ENCODE measurements at regions not wholly inside any gene's neighbourhood (a gene's known extent, or its start where the extent isn't known, plus 50 kb on each side); places are given as distances from the start of the nearest gene placed in this dataset.
"Not testable (repeated sequence)": the region's sequence is repeated elsewhere in the genome, so short reads cannot be mapped to it uniquely, and the experiment has no call there.

DNA sequence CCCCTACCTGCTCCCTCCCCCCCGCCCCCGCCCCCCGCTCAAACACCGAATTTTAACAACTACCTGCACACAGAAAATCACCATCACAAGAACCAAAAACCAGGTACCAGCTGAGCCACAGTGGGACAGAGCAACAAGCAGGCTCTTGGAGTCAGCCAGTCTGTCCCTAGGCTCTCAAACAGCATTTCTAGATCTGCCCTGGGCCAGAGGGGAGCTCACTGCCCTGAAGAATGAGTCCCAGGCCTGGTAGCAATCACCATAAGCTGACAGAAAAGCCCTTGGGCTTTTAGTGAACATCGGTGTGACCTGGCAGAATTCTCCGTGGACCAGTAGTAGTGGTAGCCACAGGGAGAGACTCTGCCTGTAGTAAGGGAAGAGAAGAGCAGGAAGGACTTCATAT is 58.3 kb downstream of the C11orf87 start:
- no peak for DNase-seq (ENCODE audit: low read depth in 4 of 4, low spot score in 3 of 4)

GRCh38 chr11:109486129-109486528 is 64.1 kb downstream of the C11orf87 start:
- DNase-seq (ENCODE audit: low read depth in 4 of 4, low spot score in 3 of 4) = no peak

DNA sequence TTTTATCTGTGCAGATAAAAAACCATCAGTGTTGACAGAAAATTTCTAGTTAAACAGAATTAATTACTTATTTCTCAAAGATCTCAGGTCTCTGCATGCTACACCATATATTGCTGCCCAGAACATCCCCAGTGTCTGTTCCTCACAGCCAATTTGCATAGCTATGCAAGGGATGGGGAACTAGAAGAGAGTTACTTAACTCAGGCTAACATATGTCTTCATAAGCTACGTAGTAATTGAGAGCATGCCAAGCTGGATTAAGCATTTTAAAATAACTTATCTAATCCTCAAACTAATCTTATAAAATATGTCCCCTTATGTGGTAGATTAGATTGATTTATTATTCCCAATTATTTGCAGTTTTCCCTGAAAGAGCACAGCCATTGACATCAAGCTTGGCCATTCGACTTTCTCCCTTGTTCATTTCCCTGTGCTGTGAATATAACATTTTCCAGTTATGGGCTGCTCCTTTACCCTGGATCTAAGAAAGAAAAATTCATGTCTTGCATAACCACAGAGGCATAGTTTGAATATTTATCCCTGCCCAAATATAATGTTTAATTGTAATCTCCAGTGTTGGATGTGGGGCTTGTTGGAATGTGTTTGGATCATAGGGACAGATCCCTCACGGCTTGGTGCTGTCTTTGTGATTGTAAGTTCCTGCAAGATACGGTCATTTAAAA is 69.1 kb downstream of the C11orf87 start:
- DNase-seq (ENCODE audit: low read depth in 4 of 4, low spot score in 3 of 4) = no peak

DNA sequence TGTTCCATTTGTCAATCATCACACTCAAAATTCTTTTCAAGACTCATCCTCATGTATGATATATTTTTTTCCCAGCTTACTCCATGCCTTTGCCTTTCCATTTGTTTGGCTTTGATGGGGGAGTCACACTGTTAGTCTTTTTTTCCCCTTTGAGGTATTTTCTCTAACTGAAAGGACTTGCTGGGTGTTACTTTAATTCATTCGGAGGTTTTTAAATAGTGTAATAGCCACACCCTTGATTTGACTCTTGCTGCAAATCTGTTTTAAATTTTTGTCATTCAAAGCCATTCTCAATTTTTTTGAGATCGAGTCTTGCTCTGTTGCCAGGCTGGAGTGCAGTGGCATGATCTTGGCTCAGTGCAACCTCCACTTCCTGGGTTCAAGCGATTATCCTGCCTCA is 84.1 kb downstream of the C11orf87 start:
- no peak for DNase-seq (ENCODE audit: low read depth in 4 of 4, low spot score in 3 of 4)

- no peak for DNase-seq (ENCODE audit: low read depth in 4 of 4, low spot score in 3 of 4)
Measured at GRCh38 chr11:109507331-109507730, 85.3 kb downstream of the C11orf87 start.

DNA sequence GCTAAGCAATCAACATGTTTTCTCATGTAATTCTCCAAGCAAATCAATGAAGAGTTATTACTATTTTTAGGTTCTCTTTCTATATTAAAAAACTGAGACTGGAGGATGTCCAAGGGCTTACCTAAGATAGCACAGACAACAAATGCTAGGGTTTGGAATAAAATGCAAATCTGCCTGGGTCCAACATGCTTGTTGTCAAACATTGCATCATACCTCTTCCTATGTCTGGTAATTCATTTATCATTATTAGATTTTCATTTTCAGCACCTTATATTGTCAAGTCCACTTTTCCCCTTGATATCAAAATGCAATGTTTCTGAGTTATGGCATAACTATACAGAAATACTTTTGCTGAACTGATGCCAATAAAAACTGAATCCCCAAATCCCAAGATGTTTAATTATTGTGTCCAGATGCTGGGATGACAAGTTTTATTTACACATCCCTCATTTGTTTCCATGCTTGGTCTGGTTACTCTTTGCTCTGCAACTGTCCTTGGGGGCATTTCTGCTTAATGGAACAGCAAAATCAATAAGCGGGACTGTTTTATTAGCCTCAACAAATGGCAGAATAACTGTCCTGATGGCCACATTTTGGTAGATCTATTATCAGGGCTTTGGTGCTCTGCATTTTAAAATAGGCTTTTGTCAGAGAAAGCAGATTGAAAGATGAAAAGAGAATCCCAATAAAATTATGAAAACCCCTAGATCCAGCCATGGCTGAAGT is 86.0 kb downstream of the C11orf87 start:
- DNase-seq (ENCODE audit: low read depth in 4 of 4, low spot score in 3 of 4) = no peak

GRCh38 chr11:109508943-109509342 is 87.0 kb downstream of the C11orf87 start:
- DNase-seq (ENCODE audit: low read depth in 4 of 4, low spot score in 3 of 4) = no peak

- DNase-seq (ENCODE audit: low read depth in 4 of 4, low spot score in 3 of 4) = no peak
Measured at GRCh38 chr11:109510316-109510715, 88.3 kb downstream of the C11orf87 start.

DNA sequence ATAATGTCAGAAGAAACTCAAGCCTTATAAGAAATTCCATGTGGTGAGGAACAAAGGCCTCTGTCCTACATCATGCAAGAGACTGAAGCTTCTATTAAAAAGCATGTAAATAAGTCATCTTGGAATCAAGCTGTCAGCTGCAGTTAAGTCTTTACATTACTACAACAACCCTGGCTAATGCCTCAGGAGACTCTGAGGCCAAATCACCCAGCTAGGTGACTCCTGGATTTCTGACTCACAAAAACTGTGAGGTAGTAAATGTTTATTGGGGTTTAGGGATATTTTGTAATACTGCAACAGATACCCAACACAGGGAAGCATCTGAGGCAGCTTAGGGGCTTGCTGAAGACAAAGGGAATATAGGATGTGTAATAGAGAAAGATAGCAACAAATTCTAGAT is 89.6 kb downstream of the C11orf87 start:
- no peak for DNase-seq (ENCODE audit: low read depth in 4 of 4, low spot score in 3 of 4)

- no peak for DNase-seq (ENCODE audit: low read depth in 4 of 4, low spot score in 3 of 4)
Measured at GRCh38 chr11:109512249-109512648, 90.3 kb downstream of the C11orf87 start.

DNA sequence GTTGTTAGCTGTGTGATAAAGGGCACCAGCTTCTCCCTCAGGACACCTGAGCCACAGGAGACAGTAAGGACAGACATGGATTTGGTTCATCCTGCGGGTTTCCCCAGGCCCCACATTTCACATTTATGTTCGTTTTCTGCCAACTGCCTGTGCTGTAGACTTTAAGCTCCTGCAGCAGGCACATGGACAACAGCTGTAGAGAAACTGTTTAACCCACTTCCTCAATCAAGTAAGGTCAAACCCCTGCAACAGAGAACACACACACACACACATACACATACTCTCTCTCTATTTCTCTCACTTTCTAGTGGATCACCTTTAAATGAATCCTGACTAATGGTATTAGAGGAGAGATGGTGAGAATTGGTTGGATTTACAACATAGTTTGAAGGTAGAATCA is 90.7 kb downstream of the C11orf87 start:
- DNase-seq (ENCODE audit: low read depth in 4 of 4, low spot score in 3 of 4) = no peak

DNA sequence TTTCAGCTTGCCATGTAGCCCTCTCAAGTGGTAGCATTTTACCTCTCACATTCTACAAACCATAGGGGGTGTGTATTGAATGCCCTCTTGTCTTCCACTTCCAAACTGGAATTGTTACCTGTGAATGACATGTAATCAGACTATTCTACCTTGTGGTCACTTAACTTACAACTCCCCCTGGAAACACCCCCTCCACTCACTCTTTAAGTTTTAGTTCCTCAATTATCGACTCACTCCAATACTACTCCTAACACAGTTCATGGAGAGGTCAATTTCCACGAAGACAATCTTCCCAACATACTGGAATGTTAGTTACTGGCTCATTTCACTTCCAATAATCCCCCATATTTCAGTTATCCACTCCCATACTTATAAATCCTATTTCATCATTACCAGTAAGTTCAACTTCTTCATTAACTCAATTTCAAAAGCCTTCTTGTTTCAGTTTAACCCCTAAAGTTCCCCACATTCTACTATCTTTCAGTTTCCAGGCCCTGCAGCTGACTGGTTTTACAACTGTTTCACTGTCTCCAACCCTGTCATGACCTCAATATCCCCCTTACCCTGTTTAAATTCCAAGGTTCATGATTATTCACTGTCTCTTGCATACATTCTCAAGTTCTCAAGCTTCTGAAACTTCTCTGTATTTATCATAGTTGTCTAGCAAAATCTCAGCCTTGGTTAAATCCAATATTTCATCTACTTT is 92.5 kb downstream of the C11orf87 start:
- no peak for DNase-seq (ENCODE audit: low read depth in 4 of 4, low spot score in 3 of 4)

DNA sequence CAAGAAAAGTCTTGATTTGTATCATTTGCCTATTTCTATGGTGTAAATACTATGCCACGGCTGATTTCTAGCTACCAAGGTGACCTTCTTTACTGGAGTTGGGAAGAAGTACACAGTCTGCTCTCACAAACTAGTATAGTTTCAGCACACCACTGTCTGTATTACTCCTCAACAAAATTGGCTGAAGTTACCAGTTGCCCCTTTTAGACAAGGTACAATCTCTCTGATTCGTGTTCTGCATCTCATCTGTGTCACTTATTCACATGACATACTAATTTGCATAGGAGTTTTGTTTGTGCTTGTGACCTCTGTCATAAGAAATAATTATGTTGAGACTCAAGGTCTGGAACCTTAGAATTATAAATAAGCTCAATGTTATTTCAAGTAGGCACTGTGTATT is 97.3 kb downstream of the C11orf87 start:
- DNase-seq (ENCODE audit: low read depth in 4 of 4, low spot score in 3 of 4) = no peak

DNA sequence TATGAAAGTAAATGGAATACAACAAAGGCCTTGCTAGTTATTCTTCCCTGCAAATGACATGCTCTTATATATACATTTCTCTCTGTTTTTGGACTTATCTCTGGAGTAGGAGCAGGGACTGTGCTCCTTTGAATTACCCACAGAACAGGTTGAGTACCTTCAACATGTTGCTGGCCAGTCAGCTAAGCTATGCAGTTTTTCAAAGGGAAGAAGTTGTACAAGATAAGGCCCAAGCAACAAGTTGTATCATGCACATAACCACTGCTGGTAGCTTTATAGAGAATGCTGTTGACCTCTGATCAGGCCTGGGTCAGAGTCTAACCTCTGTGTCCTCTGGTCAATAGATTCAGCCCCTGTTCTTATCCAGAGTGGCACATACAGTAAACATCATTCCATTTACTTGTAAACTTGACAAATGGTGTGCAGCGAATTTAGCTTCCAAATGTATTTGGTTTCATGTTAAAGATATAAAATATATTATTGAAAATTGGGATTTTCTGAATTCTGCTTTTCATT is 99.6 kb downstream of the C11orf87 start:
- DNase-seq (ENCODE audit: low read depth in 4 of 4, low spot score in 3 of 4) = no peak

DNA sequence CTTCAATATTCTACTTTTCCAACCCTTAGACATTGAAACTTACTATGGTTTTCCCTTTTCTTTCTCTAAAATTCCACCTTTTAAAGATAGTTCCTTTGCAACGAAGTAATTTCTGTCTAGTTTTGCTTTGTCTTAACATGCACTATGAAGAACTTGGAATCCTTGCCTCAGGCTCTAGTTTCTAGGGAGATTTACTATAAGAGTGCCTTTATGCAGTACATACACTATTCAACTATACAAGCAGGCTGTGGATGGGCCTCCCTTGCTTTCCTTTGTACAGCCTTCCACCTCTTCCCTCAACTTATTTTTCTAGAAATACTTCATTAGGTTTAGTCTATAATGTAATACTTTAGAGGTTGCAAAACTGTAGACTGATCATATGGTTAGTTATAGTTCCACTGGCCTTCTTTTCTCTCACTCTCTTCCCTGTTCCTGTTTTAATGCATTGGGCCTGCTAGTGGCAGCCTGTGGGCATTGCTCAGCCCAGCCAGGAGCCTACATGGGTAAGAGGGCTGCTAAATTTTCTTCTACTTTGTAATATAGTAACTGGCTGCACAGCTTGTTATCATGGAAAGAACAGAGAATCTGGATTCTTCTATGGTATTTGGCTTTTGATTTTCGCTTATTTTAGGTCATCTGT is 100.2 kb downstream of the C11orf87 start:
- DNase-seq (ENCODE audit: low read depth in 4 of 4, low spot score in 3 of 4) = no peak

DNA sequence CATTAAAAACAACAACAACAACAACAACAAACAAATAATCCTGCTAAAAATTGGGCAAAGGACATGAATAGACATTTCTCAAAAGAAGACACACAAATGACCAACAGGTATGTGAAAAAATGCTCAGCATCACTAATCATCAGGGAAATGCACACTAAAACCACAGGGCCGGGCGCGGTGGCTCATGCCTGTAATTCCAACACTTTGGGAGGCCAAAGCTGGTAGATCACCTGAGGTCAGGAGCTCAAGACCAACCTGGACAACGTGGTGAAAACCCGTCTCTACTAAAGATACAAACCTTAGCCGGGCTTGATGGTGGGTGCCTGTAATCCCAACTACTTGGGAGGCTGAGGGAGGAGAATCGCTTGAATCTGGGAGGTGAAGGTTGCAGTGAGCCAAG is 103.6 kb downstream of the C11orf87 start:
- not testable (repeated sequence) for DNase-seq (ENCODE audit: low read depth in 4 of 4, low spot score in 3 of 4)

GRCh38 chr11:109526061-109526460 is 104.1 kb downstream of the C11orf87 start:
- no peak for DNase-seq (ENCODE audit: low read depth in 4 of 4, low spot score in 3 of 4)

DNA sequence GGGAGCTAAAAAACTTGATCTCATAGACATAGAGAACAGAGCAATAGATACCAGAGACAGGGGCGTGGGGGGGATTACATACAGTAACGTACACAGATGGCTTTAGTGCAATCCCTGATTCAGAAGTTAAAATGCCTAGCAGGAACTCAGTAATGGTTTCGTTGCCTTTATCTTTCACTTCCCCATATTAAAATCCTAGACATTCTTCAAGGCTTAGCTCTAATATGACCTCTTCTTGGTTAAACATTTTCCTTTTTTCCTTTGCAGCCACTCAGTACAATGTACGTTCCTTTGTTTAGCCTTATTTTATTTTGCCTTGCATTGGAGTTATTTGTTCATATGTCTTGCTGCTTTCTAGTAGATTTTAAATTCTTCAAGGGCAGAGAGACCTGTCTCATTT is 104.9 kb downstream of the C11orf87 start:
- DNase-seq (ENCODE audit: low read depth in 4 of 4, low spot score in 3 of 4) = no peak

- no peak for DNase-seq (ENCODE audit: low read depth in 4 of 4, low spot score in 3 of 4)
Measured at GRCh38 chr11:109527496-109527895, 105.5 kb downstream of the C11orf87 start.

DNA sequence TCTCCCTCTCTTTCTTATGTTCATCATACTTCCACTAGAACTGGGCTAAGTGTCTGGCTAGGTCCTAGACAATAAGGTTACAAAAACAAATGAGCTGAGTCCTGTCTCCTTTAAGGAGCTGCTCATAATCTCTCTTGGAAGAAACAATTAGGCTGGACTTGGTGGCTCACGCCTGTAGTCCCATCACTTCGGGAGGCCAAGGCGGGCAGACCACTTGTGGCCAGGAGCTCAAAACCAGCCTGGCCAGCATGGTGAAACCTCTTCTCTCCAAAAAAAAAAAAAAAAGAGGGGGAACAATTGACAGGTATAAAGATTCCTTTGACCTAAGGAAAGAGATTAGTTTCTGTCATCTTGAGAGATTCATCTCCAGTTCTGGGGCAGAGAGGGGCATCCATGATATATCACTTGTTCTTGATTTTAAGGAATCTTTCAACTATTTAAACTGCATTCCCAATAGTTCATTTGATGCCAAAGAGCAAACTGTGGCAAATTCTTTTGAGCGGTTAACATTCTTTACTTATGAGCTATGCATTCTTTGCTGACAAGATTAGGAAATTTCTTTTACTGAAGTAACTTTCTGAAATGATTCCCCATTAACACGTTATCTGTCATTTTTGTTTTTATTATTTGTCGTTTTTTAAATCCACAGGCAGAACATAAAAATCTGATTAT is 125.5 kb downstream of the C11orf87 start:
- DNase-seq (ENCODE audit: low read depth in 4 of 4, low spot score in 3 of 4) = no peak

GRCh38 chr11:109552376-109552775 is 130.4 kb downstream of the C11orf87 start:
- DNase-seq (ENCODE audit: low read depth in 4 of 4, low spot score in 3 of 4) = no peak

Measured in right renal pelvis (tissue), 4 donors.